Endothelial cell of umbilical vein (primary cell): ENCODE measurements at regions not wholly inside any gene's neighbourhood (a gene's known extent, or its start where the extent isn't known, plus 50 kb on each side); places are given as distances from the start of the nearest gene placed in this dataset.

Experiments used
- EZH2 ChIP-seq: IDR thresholded peaks from 2 replicates; pipeline ENCODE4 v1.6.1; 2012; ENCODE audit warnings: borderline replicate concordance, low read depth, mild to moderate bottlenecking, moderate library complexity, low read length, inconsistent platforms; ENCODE audit not compliant: severe bottlenecking
- FOS ChIP-seq: IDR thresholded peaks from 2 replicates; pipeline ENCODE4 v1.6.1; 2011; ENCODE audit warnings: mild to moderate bottlenecking, low read length, moderate library complexity, borderline replicate concordance; ENCODE audit not compliant: insufficient read depth
- JUN ChIP-seq: IDR thresholded peaks from 2 replicates; pipeline ENCODE4 v1.6.1; 2011; ENCODE audit warnings: borderline replicate concordance, low read depth; ENCODE audit not compliant: insufficient read length, insufficient read depth
- MYC ChIP-seq: IDR thresholded peaks from one replicate; pipeline ENCODE4 v1.6.1; 2011; ENCODE audit warnings: mild to moderate bottlenecking, low read depth, low read length
- POLR2A ChIP-seq: IDR thresholded peaks from 2 replicates; pipeline ENCODE4 v1.6.1; 2012; ENCODE audit warnings: low read depth, mild to moderate bottlenecking, control low read depth, low read length
- POLR2AphosphoS5 ChIP-seq: IDR thresholded peaks from 2 replicates; pipeline ENCODE4 v1.6.1; 2012; ENCODE audit warnings: low read depth, mild to moderate bottlenecking, control low read depth, low read length, moderate library complexity; ENCODE audit not compliant: insufficient read depth
- TF ChIP-seq, protein P1 (sequence below), 2 donors: IDR thresholded peaks; 1 replicate in 1 of 2; 2 replicates in 1 of 2; pipeline ENCODE4 v1.5.1; 2011; ENCODE audit warnings: low read length in 2 of 2, mild to moderate bottlenecking in 2 of 2, moderate library complexity in 2 of 2, control low read depth in 1 of 2, inconsistent platforms in 1 of 2, low read depth in 1 of 2; ENCODE audit not compliant: insufficient read depth in 1 of 2; ENCODE audit errors: extremely low read depth in 1 of 2
- TF ChIP-seq, protein P2 (sequence below): IDR thresholded peaks from 2 replicates; pipeline ENCODE4 v1.6.1; 2011; ENCODE audit not compliant: insufficient read depth, insufficient read length

- TF ChIP-seq, protein P1, sequence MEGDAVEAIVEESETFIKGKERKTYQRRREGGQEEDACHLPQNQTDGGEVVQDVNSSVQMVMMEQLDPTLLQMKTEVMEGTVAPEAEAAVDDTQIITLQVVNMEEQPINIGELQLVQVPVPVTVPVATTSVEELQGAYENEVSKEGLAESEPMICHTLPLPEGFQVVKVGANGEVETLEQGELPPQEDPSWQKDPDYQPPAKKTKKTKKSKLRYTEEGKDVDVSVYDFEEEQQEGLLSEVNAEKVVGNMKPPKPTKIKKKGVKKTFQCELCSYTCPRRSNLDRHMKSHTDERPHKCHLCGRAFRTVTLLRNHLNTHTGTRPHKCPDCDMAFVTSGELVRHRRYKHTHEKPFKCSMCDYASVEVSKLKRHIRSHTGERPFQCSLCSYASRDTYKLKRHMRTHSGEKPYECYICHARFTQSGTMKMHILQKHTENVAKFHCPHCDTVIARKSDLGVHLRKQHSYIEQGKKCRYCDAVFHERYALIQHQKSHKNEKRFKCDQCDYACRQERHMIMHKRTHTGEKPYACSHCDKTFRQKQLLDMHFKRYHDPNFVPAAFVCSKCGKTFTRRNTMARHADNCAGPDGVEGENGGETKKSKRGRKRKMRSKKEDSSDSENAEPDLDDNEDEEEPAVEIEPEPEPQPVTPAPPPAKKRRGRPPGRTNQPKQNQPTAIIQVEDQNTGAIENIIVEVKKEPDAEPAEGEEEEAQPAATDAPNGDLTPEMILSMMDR (IDR thresholded peaks at IDR 0.05; ENCODE audit: extremely low read depth in 1 of 2, insufficient read depth in 1 of 2, low read depth in 1 of 2, low read length in 2 of 2): no peak
- no peak for TF ChIP-seq EZH2
- TF ChIP-seq POLR2AphosphoS5: no peak
- TF ChIP-seq POLR2A: no peak
- TF ChIP-seq, protein P2, sequence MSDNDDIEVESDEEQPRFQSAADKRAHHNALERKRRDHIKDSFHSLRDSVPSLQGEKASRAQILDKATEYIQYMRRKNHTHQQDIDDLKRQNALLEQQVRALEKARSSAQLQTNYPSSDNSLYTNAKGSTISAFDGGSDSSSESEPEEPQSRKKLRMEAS: no peak
- TF ChIP-seq JUN: no peak
- TF ChIP-seq FOS: no peak
- TF ChIP-seq MYC: no peak
Observed at GRCh38 chr3:64306745-64307144, 81.5 kb upstream of the PRICKLE2 start.
